Hepatocyte (in vitro differentiated cells): ENCODE measurements at regions not wholly inside any gene's neighbourhood (a gene's known extent, or its start where the extent isn't known, plus 50 kb on each side); places are given as distances from the start of the nearest gene placed in this dataset.

Experiments used
- DNase-seq: peaks from one replicate; pipeline ENCODE4 v3.0.0-alpha.2; 2016; ENCODE audit warnings: low spot score
- H2AFZ ChIP-seq: fragments of 200-600 bp; sonication (generic); 2 replicates; pipeline ENCODE4 v1.6.0; 2016; ENCODE audit warnings: antibody characterized with exemption, mild to moderate bottlenecking
- H3K27ac ChIP-seq: fragments of 200-600 bp; sonication (generic); 2 replicates; pipeline ENCODE4 v1.5.1; 2016; ENCODE audit warnings: mild to moderate bottlenecking
- H3K27me3 ChIP-seq: fragments of 200-600 bp; sonication (generic); 2 replicates; pipeline ENCODE4 v1.6.1; 2016
- H3K36me3 ChIP-seq: fragments of 200-600 bp; sonication (generic); replicated peaks from 2 replicates; pipeline ENCODE4 v1.5.1; 2016; ENCODE audit warnings: low read depth; ENCODE audit not compliant: insufficient read depth
- H3K4me1 ChIP-seq: fragments of 200-600 bp; sonication (generic); 2 replicates; pipeline ENCODE4 v1.5.1; 2016; ENCODE audit warnings: mild to moderate bottlenecking, moderate library complexity; ENCODE audit not compliant: insufficient read depth
- H3K4me2 ChIP-seq: fragments of 200-600 bp; sonication (generic); 2 replicates; pipeline ENCODE4 v1.6.0; 2016
- H3K4me3 ChIP-seq: fragments of 200-600 bp; sonication (generic); 2 replicates; pipeline ENCODE4 v1.5.1; 2016; ENCODE audit warnings: mild to moderate bottlenecking
- H3K79me2 ChIP-seq: fragments of 200-600 bp; sonication (generic); 2 replicates; pipeline ENCODE4 v1.6.0; 2017; ENCODE audit warnings: mild to moderate bottlenecking
- H3K9me2 ChIP-seq: fragments of 200-600 bp; sonication (generic); replicated peaks from 2 replicates; pipeline ENCODE4 v1.6.0; 2017; ENCODE audit warnings: mild to moderate bottlenecking; ENCODE audit not compliant: insufficient read depth
- H3K9me3 ChIP-seq: fragments of 200-600 bp; sonication (generic); 2 replicates; pipeline ENCODE4 v1.5.1; 2016; ENCODE audit warnings: low read depth, mild to moderate bottlenecking
- H4K20me1 ChIP-seq: fragments of 200-600 bp; sonication (generic); 2 replicates; pipeline ENCODE4 v1.6.0; 2016; ENCODE audit warnings: mild to moderate bottlenecking; ENCODE audit not compliant: insufficient read depth, poor library complexity, severe bottlenecking
- EZH2 ChIP-seq: fragments of 200-600 bp; sonication (generic); IDR thresholded peaks from 2 replicates; pipeline ENCODE4 v1.6.1; 2016; ENCODE audit warnings: antibody characterized with exemption, mild to moderate bottlenecking, borderline replicate concordance
- EZH2phosphoT487 ChIP-seq: fragments of 200-600 bp; sonication (generic); IDR thresholded peaks from one replicate; pipeline ENCODE4 v1.6.1; 2018; ENCODE audit warnings: antibody characterized with exemption, mild to moderate bottlenecking, low read depth, moderate library complexity; ENCODE audit not compliant: unreplicated experiment, severe bottlenecking
- WGBS: methylation state at CpG from one replicate; pipeline ENCODE4 v1.1.6; 2016; ENCODE audit warnings: low lambda C conversion rate; ENCODE audit errors: missing lambda C conversion rate; 5-methylcytosine and 5-hydroxymethylcytosine counted together
- TF ChIP-seq, protein P1 (sequence below): fragments of 200-600 bp; sonication (generic); IDR thresholded peaks from 2 replicates; pipeline ENCODE4 v1.5.1; 2016; ENCODE audit warnings: antibody characterized with exemption, mild to moderate bottlenecking; ENCODE audit not compliant: poor library complexity

DNA sequence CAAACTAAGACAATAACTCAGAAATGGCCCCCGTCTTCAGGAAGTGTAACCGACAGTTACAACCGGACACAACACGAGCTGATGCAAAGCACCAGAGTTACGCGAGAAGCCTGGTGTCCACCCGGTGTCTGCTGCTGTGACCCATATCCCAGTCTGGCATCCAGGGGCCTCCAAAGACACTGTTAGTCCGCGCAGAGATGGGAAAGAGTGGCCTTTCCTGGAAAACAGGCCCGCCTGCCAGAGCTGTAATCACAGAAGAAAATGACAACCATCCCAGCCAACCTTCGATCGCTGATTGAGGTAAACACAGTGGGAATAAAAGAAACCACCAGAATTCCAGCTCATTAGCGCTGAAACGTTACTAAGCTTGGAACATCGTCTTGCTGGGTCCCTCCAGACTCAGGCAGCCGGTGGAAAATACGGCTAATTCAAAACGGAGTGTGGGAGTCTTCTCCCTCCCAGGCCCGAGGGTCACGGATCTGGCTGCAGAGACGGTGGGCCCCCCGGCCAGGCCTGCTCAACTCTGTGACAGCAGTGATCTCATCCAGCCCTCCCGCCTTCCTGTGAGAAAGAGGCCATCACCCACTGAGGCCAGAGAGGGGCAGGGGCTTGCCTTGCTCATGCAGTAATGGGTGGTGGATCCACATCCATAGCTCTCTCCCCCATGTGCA, 273.9 kb upstream of the RTL1 start:
- H3K4me2 ChIP-seq, result peak overlapping the region; percentile 41
- TF ChIP-seq EZH2phosphoT487 (no peak), EZH2 (no peak)
- TF ChIP-seq, protein P1, sequence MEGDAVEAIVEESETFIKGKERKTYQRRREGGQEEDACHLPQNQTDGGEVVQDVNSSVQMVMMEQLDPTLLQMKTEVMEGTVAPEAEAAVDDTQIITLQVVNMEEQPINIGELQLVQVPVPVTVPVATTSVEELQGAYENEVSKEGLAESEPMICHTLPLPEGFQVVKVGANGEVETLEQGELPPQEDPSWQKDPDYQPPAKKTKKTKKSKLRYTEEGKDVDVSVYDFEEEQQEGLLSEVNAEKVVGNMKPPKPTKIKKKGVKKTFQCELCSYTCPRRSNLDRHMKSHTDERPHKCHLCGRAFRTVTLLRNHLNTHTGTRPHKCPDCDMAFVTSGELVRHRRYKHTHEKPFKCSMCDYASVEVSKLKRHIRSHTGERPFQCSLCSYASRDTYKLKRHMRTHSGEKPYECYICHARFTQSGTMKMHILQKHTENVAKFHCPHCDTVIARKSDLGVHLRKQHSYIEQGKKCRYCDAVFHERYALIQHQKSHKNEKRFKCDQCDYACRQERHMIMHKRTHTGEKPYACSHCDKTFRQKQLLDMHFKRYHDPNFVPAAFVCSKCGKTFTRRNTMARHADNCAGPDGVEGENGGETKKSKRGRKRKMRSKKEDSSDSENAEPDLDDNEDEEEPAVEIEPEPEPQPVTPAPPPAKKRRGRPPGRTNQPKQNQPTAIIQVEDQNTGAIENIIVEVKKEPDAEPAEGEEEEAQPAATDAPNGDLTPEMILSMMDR, result no peak
- no peaks in the 10 kb centered on the region for H3K27me3 ChIP-seq
- no peaks in the 10 kb centered on the region for H3K36me3 ChIP-seq
- H3K27ac ChIP-seq, result peak overlapping the region; percentile 34
- no peaks in the 10 kb centered on the region for H3K79me2 ChIP-seq
- no peaks in the 10 kb centered on the region for H4K20me1 ChIP-seq
- no peak overlapping the region for H3K4me3 ChIP-seq
- no peaks in the 10 kb centered on the region for H3K9me3 ChIP-seq
- no peaks in the 10 kb centered on the region for H3K9me2 ChIP-seq
- H2AFZ ChIP-seq, result peak overlapping the region; percentile 30
- no peak for DNase-seq
- peaks cover 13% of the 10 kb centered on the region for H3K4me1 ChIP-seq
- WGBS, result 65% methylated on average over 23 of the region's 23 CpGs

DNA sequence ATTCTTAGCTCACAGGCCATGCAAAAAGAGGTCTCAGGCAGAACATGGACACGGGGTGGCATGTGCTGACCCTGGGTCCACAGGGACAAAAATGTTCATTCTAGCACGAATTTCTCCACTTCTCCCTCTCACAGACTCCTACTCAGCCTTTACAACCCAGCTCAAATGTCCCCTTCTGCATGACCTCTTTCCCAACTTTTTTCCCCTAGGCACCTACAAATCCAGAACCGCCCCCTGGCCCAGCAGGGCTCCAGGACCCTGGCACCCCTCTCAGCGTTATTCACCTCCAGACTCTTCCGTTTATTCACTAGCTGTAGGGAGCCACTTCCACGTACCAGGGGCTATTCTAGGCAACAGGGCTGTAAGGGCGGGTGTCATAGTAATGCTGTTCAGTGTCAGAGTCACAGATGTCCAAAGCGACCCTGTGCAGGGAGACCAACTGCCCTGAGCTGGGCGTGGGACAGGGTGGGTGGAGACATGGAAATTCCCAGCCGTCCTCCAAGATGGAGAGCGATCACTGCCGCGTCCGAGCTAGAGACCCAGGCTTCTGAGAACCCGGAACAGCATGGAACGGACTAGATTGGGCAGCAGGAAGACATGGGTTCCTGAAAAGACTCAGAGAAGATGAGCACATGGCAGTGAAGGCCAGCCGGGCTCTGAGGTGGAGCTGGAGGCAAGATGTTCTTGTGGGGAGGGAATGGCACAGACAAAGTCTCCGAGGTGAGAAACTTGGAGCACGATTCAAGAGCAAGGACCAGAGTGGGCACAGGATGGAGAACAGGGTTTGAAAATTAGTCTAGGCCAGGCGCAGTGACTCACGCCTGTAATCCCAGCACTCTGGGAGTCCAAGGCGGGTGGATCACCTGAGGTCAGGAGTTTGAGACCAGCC, 274.9 kb upstream of the RTL1 start:
- WGBS, result 92% methylated on average over 22 of the region's 22 CpGs
- Histone ChIP-seq H3K36me3 (no peaks in the 10 kb centered on the region), H3K4me3 (no peak overlapping the region), H3K9me3 (no peaks in the 10 kb centered on the region), H2AFZ (no peak overlapping the region), H3K27ac (peak overlapping the region; percentile 34), H3K4me1 (peaks cover 17% of the 10 kb centered on the region), H4K20me1 (no peaks in the 10 kb centered on the region), H3K27me3 (no peaks in the 10 kb centered on the region), H3K79me2 (no peaks in the 10 kb centered on the region), H3K9me2 (no peaks in the 10 kb centered on the region), H3K4me2 (no peak overlapping the region)
- TF ChIP-seq, protein P1, result no peak
- no peak for TF ChIP-seq EZH2
- TF ChIP-seq EZH2phosphoT487, result no peak
- DNase-seq, result no peak

- TF ChIP-seq EZH2 (no peak), EZH2phosphoT487 (no peak)
- TF ChIP-seq, protein P1, result no peak
- H3K9me3 ChIP-seq, result no peaks in the 10 kb centered on the region
- H3K4me2 ChIP-seq, result no peak overlapping the region
- H3K27ac ChIP-seq, result no peak overlapping the region
- no peaks in the 10 kb centered on the region for H4K20me1 ChIP-seq
- no peaks in the 10 kb centered on the region for H3K27me3 ChIP-seq
- 89% methylated on average over 12 of the region's 12 CpGs for WGBS
- H2AFZ ChIP-seq, result no peak overlapping the region
- H3K4me3 ChIP-seq, result no peak overlapping the region
- no peaks in the 10 kb centered on the region for H3K36me3 ChIP-seq
- no peaks in the 10 kb centered on the region for H3K9me2 ChIP-seq
- H3K79me2 ChIP-seq, result no peaks in the 10 kb centered on the region
- peaks cover 19% of the 10 kb centered on the region for H3K4me1 ChIP-seq
- DNase-seq, result no peak
Observed at GRCh38 chr14:101179691-101180211, 276.2 kb upstream of the RTL1 start.
